LNCaP clone FGC (cell line): ENCODE measurements at regions not wholly inside any gene's neighbourhood (a gene's known extent, or its start where the extent isn't known, plus 50 kb on each side); places are given as distances from the start of the nearest gene placed in this dataset.

Experiments
- DNase-seq: peaks from one replicate; pipeline ENCODE4 v3.0.0-alpha.2; 2011; ENCODE audit warnings: low read depth
- H3K4me3 ChIP-seq: 2 replicates; pipeline ENCODE4 v1.5.1; 2011; ENCODE audit warnings: mild to moderate bottlenecking, low read depth, low read length, control low read depth
- TF ChIP-seq, protein P1 (sequence below): IDR thresholded peaks from 2 replicates; pipeline ENCODE4 v1.5.1; 2012; ENCODE audit warnings: mild to moderate bottlenecking; ENCODE audit not compliant: control insufficient read depth, insufficient read depth; ENCODE audit errors: extremely low read depth

DNA sequence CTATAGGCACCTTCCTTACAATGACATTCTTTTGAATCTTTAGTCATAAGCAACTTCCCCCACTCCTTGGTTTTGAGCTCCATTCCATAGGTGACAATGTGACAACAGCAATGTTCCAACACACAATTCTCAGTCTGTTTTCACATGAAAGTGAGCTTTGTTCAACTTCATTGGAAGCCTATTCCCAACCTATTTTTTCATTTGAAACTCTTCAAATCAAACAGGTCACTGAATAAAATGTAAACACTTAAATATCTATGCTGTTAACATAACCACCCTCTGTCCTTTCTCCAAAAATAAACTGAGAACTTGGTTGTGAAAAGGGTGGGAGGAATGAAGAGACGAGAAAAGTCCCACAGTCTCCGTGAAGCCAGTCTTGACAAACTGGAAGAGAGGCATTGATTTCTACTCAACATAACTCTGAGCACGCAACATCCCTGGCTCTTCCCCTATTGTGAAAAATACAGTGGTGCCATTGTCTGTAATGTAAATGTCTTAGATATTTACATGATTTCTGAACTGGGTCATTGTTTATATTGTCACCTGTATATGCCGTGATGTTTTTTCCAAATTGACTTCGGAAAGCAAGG lies 343.1 kb downstream of the TFAP2A start:
- H3K4me3 ChIP-seq = no peak overlapping the region
- TF ChIP-seq, protein P1, sequence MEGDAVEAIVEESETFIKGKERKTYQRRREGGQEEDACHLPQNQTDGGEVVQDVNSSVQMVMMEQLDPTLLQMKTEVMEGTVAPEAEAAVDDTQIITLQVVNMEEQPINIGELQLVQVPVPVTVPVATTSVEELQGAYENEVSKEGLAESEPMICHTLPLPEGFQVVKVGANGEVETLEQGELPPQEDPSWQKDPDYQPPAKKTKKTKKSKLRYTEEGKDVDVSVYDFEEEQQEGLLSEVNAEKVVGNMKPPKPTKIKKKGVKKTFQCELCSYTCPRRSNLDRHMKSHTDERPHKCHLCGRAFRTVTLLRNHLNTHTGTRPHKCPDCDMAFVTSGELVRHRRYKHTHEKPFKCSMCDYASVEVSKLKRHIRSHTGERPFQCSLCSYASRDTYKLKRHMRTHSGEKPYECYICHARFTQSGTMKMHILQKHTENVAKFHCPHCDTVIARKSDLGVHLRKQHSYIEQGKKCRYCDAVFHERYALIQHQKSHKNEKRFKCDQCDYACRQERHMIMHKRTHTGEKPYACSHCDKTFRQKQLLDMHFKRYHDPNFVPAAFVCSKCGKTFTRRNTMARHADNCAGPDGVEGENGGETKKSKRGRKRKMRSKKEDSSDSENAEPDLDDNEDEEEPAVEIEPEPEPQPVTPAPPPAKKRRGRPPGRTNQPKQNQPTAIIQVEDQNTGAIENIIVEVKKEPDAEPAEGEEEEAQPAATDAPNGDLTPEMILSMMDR = no peak
- no peak for DNase-seq

DNA sequence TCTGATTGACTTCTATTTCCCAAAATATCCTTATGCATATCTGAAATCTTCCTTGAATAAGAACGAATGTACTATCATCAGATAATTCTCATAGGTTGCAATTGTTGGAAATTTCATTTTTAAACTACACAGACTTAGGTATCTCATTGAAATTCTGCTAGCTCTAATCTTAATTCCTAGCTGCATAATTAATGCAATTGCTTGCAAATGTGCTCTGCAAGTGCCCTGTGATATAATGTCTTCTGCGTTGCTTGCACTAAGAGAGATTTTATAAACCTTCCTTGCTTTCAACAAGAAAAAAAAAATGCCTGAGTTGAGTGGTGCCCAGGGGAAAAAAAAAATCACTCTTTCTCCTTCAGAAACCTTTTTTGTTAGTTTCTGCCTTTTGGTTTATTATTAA lies 354.9 kb downstream of the TFAP2A start:
- TF ChIP-seq, protein P1 = no peak
- DNase-seq = no peak
- H3K4me3 ChIP-seq = no peak overlapping the region

DNA sequence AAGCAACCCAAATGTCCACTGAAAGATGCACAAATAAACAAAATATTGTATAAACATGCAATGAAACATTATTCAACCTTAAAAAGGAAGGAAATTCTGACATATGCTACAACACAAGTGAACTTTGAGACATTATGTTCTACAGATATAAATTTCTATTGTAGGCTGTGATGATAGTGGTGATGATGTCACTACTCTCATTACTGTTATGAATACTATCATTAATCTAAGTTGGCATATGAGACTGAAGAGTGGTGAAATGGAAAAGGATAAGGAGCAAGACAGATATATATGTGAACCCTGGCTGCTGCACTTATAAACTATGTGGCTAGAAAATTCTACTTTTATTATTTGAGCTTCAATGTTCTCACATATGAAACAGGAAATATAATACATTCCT lies 360.2 kb downstream of the TFAP2A start:
- TF ChIP-seq, protein P1 = no peak
- no peak for DNase-seq
- H3K4me3 ChIP-seq = no peak overlapping the region

DNA sequence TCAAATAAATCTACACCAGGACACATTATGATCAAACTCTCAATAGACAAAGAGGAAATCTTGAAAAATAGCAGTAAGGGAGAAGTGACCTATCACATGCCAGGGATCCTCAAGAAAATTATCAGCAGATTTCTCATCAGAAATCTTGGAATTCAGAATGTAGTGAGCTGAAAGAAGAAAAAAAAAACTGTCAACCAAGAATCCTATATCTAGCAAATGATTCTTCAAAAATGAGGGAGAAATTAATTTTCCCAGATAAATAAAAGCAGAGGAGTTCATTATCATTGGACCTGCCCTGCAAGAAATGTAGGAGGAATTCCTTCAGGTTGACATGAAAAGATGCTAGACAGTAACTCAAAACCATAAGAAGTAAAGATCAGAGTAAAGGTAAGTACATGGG lies 363.6 kb downstream of the TFAP2A start:
- TF ChIP-seq, protein P1 = no peak
- no peak overlapping the region for H3K4me3 ChIP-seq
- DNase-seq = no peak

DNA sequence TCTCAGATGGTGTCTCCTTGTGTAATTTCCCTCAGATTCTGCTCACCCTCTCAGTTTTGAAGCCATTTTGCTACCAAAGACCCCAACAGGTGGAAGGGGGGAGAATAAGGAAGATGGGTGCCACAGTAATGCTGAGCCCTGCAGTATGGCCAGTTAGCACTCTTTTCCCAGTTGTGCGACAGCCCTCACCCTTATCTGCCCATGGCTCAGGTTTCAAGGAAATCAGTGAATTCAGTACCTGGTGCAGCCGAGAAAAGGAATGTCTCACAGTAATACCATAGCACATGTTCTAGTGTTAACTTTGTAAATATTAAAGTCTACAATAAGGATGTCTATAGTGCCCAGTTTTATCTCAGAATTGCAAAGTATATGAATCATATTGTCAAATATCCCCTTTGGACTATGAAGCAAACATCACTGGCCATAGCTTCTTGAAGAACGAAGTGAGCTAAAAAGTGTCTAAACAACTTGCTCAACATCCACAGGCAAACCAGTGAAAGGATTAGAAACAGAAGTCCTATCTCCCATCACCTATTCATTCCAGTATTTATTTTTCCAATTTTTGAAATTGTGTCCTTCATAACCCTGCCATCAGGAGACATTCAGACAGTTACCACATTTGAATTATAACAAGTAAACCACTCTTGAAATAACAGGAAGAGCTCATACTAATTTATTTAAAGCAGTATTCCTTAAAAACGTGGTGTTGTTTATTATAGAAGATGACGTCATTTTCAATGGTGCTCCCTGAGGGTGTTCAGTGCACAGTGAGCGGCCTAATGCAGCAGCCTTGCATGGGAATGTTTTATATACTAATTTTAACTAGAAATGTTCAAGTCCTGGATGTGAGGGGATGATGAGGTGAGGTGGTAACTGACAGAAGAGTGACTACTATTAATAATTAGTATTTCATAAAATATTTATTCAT lies 366.2 kb downstream of the TFAP2A start:
- DNase-seq = no peak
- TF ChIP-seq, protein P1 = no peak

DNA sequence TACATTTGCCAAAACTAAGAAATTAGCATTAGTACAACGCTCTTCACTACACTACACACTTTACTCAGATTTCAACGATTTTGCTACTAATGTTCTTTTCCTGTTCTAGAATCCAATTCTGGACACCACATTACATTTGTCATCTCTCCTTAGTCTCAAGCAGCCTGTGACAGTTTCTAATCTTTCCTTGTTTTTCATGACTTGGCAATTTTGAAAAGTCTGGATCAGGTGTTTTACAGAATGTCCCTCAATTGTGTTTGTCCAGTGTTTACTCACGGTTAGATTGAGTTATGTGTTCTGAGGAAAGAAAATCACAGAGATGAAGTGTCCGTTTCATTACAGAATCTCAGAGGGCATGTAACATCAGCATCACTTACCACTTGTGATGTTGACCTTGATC lies 372.6 kb downstream of the TFAP2A start:
- no peak for DNase-seq
- TF ChIP-seq, protein P1 = no peak

More for the DNA sequence above, 366.2 kb downstream of the TFAP2A start:
- no peak overlapping the region for H3K4me3 ChIP-seq

More for the DNA sequence above, 372.6 kb downstream of the TFAP2A start:
- H3K4me3 ChIP-seq = no peak overlapping the region
